ENCODE measurements at regions not wholly inside any gene's neighbourhood (a gene's known extent, or its start where the extent isn't known, plus 50 kb on each side); places are given as distances from the start of the nearest gene placed in this dataset.

DNA sequence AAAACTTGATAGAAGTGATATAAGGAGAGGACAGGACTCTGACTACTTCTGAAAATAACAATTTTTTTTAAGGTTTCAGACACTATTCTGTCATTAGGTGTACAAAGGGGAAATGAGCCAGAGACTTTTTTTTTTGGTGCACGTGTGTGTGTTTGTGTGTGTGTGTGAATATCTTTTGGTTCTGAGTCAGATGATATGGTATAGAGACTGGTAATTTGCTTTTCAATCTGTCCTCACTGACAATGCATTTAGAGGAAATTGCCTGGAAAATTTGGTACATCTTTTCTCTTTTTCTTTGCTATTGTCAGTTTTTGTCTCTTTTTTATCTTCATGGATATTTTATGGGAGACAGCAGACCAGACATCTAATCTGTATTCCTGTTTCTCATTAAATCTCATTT is 59.3 kb downstream of the DDIT4L start:
- DNase-seq: no peak

DNA sequence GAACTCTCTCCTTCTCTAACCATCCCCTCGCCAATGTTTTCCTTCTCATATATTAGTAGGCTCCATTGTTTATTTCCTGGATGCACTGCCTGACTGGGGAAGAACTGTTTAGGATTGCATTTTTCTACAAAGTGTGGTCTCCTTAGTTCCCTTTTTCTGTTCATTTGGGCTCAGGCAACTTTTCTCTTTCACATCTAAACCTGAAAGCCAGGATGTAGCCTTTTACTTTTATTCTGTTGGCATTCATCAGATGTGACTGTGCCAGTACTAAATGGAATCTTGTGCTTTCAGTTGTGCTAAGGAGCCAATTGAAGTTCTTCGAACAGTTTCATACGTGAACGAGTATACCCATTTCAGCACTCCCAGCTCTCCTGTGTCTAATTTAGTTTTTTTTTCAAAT is 59.8 kb downstream of the DDIT4L start:
- DNase-seq: no peak

DNA sequence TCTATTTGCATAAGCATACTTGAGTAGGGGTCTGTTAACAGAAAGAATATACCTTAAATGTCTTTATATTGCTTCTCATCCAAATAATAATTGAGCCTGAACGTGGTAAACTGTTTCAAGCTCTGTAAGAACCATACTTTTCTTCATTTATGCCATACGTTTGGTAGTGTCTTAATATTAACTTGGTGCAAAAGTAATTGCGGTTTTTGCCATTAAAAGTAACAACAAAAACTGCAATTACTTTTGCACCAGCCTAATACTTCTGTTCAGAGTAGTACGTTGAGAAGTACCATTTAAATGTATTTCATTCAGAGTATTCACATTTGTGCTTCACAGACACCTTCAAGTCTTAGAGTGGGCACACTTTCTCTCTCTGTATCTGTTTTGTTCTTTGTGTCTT is 60.5 kb downstream of the DDIT4L start:
- DNase-seq: no peak

DNA sequence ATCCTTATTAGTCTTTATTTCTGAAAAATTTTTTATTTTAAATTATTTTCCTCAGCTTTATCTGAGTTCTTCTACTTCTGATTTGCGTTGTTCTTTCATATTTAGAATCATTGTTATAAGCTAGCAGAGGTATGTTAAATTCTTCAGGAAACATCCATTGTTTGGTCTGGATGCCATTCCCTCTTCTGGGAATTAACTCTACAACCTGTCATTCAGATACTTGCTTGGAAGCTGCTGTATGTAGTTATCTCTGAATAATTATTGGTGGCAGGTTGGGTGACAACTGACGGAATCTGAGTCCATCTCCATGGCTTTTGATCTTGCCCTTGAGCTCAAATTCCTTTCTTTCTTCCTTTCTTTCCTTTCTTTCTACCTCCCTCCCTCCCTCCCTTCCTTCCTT is 61.9 kb downstream of the DDIT4L start:
- DNase-seq: no peak

DNA sequence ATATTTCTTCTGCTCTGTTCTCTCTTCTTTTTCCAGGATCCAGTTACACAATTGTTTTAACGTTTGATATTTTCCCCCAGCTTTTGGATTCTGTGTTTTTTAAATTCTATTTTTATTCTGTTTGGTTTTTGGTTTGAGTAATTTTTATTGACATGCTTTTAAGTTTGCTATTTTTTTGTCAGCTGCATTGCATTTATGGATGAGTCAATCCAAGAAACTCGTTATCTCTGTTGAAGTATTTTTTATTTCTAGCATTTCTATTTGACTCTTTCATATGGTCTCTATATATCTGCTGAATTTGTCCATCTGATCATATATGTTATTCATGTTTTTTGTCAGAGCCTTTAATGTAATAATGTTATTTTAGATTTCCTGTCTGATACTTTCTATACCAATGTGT is 65.6 kb downstream of the DDIT4L start:
- DNase-seq: no peak

DNA sequence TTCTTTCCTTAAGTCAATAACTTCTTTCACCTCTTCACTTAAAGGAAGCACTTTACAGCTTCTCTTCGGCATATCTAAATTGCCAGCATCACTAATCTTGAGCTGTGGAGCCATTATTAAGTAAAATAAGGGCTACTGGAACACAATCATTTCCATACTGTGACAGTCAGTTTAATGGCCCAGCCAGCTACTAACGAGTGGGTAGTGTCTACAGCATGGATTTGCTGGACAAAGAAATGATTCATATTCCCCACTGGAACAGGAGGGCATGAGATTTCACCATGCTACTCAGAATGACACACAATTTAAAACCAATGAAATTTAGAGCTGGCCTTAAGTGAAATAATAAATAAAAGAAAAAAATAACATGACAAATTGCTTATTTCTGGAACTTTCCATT is 72.1 kb downstream of the DDIT4L start:
- no peak for DNase-seq

DNA sequence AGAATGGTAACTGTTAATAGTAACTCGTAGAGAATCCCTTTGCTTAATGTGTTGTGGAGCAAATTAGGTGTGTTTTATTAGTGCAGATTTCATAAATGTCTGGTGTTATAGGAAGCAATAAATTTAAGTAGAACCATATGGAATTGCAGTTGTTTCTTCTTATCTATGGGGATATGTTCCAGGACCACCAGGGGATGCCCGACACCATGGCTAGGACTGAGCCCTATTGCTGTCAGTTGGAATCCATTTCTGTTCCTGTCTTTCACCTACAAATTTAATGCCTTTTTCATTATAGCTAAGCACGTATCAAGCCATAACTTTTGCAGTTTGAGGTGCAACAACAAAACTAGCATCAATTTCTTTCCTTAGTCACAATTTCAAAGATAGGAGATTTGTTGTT is 72.5 kb downstream of the DDIT4L start:
- no peak for DNase-seq

DNA sequence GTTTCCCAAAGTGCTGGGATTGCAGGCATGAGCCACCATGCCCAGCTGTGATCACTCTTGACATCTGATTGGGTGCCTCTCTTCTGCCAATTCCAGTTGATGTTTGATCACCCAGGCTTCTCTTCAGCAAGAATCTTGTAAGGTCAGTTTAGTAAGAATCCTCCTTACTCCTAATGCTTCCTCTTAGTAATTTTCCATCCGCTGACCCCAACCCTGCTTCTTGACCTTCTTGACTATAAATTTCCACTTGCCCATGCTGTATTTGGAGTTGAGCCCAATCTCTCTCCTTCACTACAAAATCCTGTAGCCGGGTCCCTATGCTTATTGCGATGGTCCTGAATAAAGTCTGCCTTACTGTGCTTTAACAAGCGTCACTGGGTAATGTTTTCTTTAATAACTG is 75.4 kb downstream of the DDIT4L start:
- no peak for DNase-seq

DNA sequence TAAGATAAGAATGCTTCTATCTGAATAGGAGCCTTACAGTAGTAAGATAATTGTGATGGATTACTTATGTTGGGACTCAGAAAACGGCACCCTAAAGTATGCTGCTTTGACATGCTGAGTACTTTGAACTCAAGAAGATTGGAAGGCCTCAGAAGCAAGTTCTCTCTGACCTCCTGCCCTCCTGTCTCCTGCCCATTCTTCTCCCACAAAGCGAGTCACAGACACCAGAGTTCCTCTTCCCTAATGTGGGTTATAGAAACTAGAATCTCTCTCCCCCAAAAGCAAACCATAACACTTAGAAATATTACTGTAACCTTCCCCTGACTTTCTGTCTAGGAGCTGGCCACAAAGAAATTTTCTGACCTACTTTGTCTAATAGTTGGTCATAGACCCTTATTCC is 76.5 kb downstream of the DDIT4L start:
- DNase-seq: no peak

DNA sequence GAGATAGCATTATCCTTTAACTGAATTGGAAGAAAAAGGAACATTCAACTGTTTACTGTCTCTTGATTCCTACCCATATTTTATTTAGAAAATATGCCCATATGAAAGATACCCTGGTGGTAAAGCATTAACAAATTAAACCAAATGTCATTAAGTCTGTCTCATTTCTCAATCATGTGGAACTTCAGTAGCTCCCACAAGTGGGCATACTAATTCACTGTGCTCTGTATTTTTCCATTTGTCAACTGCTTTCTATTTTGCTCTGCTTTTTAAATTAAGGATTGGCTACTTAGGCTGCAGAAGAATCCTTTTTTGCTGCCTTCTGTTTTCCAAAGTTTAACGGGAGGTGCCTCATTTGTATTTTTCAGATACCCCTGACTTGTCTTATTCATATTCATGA is 77.2 kb downstream of the DDIT4L start:
- DNase-seq: no peak

DNA sequence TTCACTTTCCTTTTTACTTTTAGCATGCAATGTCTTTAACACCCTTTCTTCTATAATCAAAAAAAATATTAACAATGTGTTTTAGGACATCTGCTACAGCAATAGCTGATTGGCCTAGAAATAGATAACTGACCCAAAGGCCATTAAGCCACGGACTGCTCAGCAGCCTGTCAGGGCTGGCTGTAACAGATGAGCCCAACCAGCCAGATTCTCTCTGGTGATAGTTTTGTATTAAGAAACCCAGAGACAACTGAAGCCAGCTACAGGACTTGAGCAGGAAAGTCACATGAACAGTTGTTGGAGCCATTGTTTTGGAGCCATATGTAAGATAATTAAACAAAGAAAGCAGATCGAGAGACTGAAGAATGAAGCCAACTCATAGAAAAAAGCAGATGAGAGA is 80.3 kb downstream of the DDIT4L start:
- DNase-seq: no peak

DNA sequence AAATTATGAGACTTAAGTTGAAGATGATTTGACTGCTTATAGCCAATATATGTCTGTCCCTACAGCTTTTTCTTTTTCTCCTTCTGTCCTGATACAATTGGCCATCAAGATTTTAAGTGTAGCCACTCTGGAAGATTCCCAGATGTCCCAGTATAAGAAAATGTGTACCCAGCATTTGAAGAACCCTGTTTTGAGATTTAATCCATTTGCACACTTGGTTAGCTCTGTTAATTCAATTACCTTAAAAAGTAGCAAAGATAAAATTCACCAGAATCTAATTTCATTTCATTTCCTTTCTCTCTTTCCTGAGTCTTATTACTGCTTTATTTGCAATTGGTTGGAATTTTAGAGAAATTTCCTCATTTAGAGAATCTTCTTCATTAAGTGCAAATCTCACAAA is 81.4 kb downstream of the DDIT4L start:
- no peak for DNase-seq

DNA sequence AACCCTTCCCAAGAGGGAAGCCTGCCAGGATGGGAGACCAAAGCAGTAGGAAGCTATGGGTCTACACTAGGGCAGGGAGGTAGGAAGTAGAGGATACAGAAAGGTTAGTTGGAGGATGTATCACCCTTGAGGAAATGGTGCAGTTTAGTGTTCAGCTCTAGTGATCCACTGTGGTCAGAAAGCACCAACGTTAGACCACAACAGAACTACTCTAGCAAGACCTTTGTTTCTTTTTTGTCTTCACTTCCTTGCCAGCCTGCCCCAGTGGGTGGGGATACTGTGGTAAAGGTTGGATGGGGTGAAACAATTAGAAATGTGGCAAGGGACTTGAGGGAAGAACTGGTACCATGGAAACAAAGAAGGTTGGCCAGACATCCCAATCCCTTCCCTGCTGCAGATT is 83.3 kb downstream of the DDIT4L start:
- no peak for DNase-seq

DNA sequence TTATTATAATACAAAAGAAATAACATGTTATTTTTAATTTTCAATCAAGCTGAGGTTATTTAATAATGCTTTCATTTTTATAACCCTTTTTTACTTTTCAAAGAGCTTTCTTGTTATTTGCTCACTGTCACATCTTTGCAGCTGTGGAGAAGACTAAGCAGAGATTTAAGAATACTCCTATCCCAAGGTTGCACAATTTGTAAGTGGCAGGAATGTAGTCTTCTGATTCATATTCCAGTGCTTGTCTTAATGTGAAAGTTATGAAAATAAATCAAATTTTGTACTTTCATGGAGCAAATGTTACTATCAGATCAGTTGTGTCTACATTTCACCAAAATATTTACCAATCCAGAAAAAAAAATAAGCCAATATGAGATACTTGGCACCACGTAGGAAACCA is 86.6 kb downstream of the DDIT4L start:
- DNase-seq: no peak

DNA sequence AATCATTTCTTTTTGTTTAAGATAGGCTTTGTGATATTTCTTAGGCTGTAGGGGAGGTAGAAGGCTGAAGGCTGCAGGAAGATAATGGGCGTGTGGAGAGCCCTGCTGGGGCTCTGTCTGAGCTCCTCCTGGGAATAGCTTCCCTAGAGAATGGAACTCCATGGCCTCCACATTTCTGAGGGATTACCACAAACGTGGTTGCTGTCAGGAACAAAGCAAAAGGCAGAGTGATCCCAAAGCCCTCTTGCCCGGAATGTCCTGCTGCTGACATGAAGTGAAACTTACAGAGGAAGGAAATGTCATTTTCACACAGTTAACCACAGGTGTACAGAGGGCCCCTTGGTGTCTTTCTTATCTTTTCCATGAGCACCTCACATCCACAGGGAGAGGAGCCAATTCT is 89.3 kb downstream of the DDIT4L start:
- no peak for DNase-seq

DNA sequence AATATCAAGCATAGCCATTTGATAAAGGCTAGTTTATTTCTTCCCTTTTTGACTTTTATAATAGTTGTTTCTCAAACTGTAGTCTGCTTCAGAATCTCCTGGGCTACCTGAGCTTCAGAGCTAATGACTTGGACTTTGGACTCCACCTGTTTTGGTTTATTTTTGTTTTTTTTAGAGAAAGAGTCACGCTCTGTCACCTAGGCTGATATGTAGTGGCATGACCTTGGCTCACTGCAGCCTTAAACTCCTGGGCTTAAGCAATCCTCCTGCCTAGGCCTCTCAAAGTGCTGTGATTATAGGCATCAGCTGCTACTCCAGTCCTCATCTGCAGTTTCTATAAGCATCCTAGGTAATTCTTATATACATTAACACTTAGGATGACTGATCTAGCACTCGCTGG is 90.5 kb downstream of the DDIT4L start:
- DNase-seq: no peak

DNA sequence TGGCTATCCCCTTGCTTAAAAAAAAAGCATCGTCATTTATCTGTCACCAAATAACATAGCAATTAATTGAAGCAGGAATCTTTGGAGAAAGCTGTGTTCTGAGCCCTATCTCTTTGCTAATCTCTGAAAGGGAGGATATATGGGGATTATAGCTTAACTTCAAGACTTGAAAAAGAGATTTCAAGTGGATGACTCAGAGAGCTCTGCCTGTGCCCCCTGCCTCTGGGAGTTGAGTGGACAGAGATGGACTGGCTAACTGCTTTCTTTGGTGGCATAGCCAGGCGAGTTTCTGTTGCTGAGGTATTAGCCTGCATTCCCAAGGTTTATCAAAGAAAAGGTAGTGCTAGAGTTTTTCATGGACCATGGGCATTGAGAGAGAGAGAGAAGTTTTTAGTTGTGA is 91.6 kb downstream of the DDIT4L start:
- DNase-seq: no peak

DNA sequence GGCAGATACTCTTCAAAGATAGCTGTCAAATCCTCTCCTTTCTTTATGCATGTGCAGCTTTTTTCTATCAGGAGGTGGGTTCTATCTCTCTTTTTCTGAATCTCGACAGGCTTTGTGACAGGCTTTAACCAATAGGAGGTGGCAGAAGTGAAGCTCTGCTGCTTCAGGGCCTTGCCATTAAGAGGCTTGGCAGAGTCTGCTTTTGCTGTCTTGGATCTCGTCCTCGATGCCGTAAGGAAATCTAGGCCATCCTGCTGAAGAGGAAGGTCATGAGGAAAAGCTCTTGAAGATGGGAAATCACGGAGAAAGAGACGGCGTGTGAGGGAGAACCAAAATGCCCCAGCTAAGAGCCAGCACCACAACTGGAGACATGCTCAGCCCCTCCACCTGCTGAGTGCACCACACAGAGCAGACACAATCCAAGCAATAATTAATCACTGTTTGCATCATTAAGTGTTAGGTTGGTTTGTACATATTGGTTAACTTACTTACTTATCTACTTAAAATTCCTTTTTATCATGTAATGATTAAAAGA is 92.2 kb downstream of the DDIT4L start:
- DNase-seq: no peak

DNA sequence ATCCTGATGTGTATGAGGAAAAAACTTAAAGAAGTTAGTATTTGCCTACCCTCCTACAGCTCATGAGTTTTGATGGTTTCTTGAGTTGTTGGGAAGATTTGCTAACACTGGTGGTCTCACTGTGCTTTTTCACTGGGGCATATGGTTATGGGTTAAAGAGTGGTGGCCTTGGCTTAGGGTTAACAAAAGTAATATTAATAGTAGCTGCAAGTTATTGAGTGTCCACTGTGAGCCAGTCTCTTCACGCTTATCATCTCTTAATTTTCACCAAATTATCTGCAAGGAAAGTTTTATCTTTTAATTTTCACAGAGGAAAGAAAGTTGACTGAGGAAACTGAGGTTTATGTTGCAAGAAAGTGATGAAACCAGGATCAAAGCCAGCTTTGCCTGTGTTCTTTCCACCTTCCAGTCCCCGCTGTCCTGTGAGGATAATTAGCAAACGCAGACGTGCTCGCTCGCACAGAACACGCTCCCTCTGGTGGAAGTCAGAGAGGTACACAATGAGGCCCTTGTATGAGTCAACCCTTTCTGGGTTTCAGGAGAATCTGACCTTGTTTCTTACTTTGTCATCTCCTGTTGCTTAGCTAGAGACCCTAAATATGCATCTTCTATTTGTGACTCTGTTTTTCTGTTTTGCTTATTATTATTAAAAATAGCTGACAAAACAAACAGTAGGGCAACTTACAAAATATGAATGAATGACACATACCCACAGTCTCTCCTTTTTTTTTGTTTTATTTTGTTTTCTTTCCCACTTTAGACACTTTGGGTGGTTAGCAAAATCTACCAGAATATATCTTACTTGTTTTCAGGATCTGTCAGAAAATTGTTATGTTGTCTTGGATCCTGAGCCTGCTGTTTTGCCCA is 94.3 kb downstream of the DDIT4L start:
- DNase-seq: peak; percentile 43

DNA sequence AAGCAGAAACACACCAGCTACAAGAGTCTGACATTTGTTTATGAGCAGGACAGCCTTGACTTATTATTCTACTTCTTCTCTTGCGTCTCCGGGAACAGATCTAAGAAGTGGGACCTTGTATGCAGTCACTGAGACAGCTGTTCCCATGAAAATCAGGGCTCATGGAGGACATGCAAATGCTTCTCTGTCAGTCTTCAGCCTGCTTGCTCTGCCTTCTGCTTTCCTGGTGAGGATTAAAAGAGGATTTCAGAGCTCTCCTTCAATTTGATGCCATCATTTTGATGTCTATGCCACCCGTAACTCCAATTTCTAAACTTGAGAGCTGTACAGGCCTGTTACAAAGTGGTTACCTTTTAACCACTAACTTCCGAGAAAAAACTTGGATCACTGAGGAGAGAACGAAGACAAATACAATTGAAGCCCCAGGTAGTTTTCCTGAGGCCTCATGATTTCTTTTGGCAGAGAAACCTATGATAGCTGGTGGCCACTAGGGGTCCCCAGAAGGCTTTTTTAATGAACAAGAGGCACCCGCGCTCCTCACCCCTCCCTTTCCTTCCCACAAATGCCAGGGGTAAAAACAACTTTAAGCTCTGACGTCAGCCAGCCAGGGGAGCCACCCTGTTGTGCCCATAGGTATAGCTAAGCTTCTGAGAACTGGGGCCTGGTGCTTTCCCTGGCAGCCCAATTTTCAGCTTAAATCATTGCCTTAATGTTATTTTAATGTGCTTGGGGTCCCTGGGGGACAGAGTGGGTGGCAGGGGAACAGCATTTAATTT is 97.0 kb downstream of the DDIT4L start:
- DNase-seq: peak; percentile 74

DNA sequence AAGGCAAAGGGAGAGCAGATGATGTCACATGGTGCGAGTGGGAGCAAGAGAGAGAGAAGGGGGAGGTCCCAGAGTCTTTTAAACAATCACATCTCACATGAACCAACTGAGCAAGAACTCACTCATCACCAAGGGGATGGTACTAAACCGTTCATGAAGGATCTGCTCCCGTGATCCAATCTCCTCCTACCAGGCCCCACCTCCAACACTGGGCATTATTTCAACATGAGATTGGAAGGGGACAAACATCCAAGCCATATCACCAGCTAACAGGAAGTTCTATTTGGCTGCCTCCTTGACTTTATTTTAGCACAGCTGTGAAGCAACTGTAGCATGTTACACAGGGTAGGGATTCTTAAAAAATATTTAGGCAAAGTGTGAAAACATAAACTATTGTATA is 102.5 kb downstream of the DDIT4L start:
- DNase-seq: no peak

DNA sequence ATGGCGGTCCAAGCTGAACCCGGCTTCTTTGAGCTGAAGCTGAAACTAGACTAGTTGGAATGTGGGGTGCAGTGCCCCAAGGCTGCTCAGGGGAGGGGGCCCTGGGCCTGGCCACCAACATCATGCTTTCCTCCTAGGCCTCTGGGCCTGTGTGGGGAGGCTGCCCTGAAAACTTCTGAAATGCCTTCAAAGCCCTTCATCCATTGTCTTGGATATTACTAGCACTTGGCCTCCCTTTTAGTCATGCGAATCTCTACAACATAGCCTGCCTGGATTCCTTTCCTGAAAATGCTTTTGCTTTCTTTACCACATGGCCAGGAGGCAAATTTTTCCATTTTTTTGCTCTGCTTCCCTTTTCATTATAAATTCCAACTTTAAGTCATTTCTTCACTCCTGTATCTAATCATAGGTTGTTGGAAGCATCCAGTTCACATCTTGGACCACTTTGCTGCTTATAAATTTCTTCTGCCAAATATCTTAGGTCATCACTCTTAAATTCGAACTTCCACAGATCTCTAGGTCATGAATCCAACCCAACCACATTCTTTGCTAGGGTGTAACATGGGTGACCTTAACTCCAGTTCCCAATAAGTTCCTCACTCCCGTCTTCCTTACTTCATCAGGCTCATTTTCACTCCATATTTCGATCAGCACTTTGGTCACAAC is 103.4 kb downstream of the DDIT4L start:
- DNase-seq: no peak

DNA sequence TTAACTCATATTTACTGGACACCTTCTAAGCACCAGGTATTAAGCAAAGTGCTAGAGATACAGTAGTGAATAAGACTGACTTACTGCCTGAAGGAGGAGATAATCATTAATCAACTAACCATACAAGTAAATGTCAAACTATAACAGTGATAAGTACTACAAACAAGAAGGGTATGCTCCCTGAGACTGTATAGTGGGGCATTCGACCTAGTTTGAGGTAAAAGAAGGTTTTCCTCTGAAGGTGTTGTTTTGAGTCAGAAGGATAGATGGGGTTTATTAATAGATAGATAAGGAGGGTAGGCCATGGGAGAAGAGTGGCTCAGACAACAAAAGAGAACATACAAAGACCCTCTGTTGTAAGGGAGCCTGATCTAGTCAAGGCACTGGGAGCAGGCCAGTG is 105.4 kb downstream of the DDIT4L start:
- DNase-seq: no peak

DNA sequence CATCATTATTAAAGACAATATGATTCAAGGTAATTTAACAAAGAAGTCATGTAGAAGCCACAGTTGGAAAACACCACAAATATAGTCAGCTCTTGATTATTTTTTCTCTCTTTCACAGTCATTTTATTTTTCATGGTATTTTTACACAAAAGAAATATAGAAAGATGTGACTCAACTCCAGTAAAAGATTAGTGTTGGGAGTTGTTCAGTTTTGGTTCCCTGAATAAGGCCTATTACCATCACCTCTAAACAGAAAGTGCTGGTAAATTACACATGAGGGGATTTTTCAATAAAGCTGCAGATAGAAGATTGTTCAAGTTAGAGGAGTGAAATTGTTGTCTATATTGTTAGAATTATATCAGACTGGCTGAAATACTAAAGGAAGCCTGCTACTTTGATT is 107.0 kb downstream of the DDIT4L start:
- DNase-seq: no peak
